HG03280 (cell line): ENCODE measurements at regions not wholly inside any gene's neighbourhood (a gene's known extent, or its start where the extent isn't known, plus 50 kb on each side); places are given as distances from the start of the nearest gene placed in this dataset.

Experiments used
- ATAC-seq: cut with Tn5 transposase; IDR thresholded peaks from one replicate; pipeline ENCODE4 v1.9.1; 2021; ENCODE audit warnings: mild to moderate bottlenecking, moderate library complexity; ENCODE audit not compliant: unreplicated experiment

GRCh38 chr10:57884965-57885617, 382.6 kb downstream of the IPMK start:
- ATAC-seq = no peak

- ATAC-seq = no peak
Measured at GRCh38 chr10:57884407-57884806, 383.3 kb downstream of the IPMK start.

- no peak for ATAC-seq
Measured at GRCh38 chr10:57880446-57881227, 387.1 kb downstream of the IPMK start.

- no peak for ATAC-seq
Measured at GRCh38 chr10:57874810-57875209, 392.9 kb downstream of the IPMK start.

GRCh38 chr10:57867241-57867640, 400.5 kb downstream of the IPMK start:
- no peak for ATAC-seq

- ATAC-seq = no peak
Measured at GRCh38 chr10:57864765-57865680, 402.7 kb downstream of the IPMK start.

- no peak for ATAC-seq
Measured at GRCh38 chr10:57849691-57850357, 417.9 kb downstream of the IPMK start.

GRCh38 chr10:57846307-57847065, 421.2 kb downstream of the IPMK start:
- no peak for ATAC-seq

GRCh38 chr10:57844387-57844998, 423.2 kb downstream of the IPMK start:
- ATAC-seq = no peak

- ATAC-seq = no peak
Measured at GRCh38 chr10:57830877-57831560, 436.7 kb downstream of the IPMK start.

GRCh38 chr10:57825015-57825414, 442.7 kb downstream of the IPMK start:
- ATAC-seq = no peak

- ATAC-seq = no peak
Measured at GRCh38 chr10:57823398-57823797, 444.3 kb downstream of the IPMK start.

- no peak for ATAC-seq
Measured at GRCh38 chr10:57822965-57823364, 444.7 kb downstream of the IPMK start.

- ATAC-seq = no peak
Measured at GRCh38 chr10:57818522-57818921, 449.2 kb downstream of the IPMK start.

- ATAC-seq = no peak
Measured at GRCh38 chr10:57817741-57818140, 450.0 kb downstream of the IPMK start.

GRCh38 chr10:57815949-57816348, 451.7 kb downstream of the IPMK start:
- ATAC-seq = no peak

- ATAC-seq = no peak
Measured at GRCh38 chr10:57809961-57810360, 457.7 kb downstream of the IPMK start.

- ATAC-seq = no peak
Measured at GRCh38 chr10:57807906-57808305, 459.8 kb downstream of the IPMK start.

GRCh38 chr10:57806675-57807074, 461.0 kb downstream of the IPMK start:
- no peak for ATAC-seq
